Gastrocnemius medialis (tissue), 4 donors: ENCODE measurements at regions not wholly inside any gene's neighbourhood (a gene's known extent, or its start where the extent isn't known, plus 50 kb on each side); places are given as distances from the start of the nearest gene placed in this dataset.

ENCODE experiments used
- CTCF ChIP-seq, 5 experiments: fragments of 450-650 bp in 3 of 5; fragments of 200-600 bp in 2 of 5; sonication (generic) in 2 of 5; IDR thresholded peaks in 4 of 5; conservative IDR thresholded peaks in 1 of 5; 1 replicate in 4 of 5; 2 replicates in 1 of 5; pipeline ENCODE4 v1.5.1; 2016 to 2019; ENCODE audit warnings: antibody characterized with exemption in 5 of 5, mild to moderate bottlenecking in 3 of 5, moderate library complexity in 3 of 5
- POLR2A ChIP-seq, 2 donors: fragments of 450-650 bp; IDR thresholded peaks; one replicate each; pipeline ENCODE4 v1.6.1; 2017; ENCODE audit warnings: antibody characterized with exemption in 2 of 2, mild to moderate bottlenecking in 2 of 2, moderate library complexity in 2 of 2

- no peak for TF ChIP-seq CTCF (IDR thresholded peaks at IDR 0.05 in 4 of 5, conservative IDR thresholded peaks at IDR 0.05 in 1 of 5)
- no peak for TF ChIP-seq POLR2A (IDR thresholded peaks at IDR 0.05)
Measured at GRCh38 chr3:159326998-159327397, 525.1 kb downstream of the MFSD1 start.
